ENCODE measurements at regions not wholly inside any gene's neighbourhood (a gene's known extent, or its start where the extent isn't known, plus 50 kb on each side); places are given as distances from the start of the nearest gene placed in this dataset.

DNA sequence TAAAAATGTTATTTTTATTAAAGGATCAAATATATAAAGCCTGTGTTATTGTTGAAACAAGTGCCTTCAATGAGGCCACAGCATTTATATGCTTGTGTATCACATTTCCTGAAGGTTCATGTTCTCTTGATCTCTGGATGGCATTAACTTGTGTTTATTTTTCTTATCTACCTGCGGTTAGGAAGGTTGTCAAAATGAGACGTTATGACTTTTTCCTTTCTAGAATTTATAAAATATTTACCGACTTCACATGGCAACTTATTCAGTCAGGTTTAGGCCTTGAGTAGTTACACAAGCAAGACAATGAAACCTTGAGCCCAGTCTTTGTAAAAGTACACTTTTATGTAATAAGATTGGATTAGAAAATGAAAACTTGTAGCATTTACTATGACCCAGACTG lies 196.4 kb upstream of the ACVR2A start:
- Histone ChIP-seq H3K9me3 (ENCODE audit: control insufficient read depth, low read depth, low read length) (no peaks in the 10 kb centered on the region), H3K9ac (ENCODE audit: extremely low read depth, insufficient read length, low read length) (no peak overlapping the region), H3K14ac (ENCODE audit: insufficient read depth, low read length) (no peak overlapping the region), H3K79me1 (ENCODE audit: insufficient read depth, low read depth, low read length, poor library complexity, severe bottlenecking) (no peaks in the 10 kb centered on the region), H3K4me2 (ENCODE audit: insufficient read depth, insufficient read length, low read length) (no peak overlapping the region), H3K18ac (ENCODE audit: insufficient read length, low read depth, low read length) (no peak overlapping the region), H2BK120ac (ENCODE audit: low read depth, low read length, poor library complexity, severe bottlenecking) (no peak overlapping the region), H4K5ac (ENCODE audit: insufficient read length, low read depth, low read length) (no peak overlapping the region), H3T11ph (ENCODE audit: low read length) (no peak overlapping the region), H3K4me1 (ENCODE audit: insufficient read depth, low read length) (peaks cover 2% of the 10 kb centered on the region), H4K91ac (ENCODE audit: insufficient read length, low read depth, low read length) (no peak overlapping the region), H4K20me1 (ENCODE audit: control insufficient read depth, insufficient read depth, insufficient read length) (no peaks in the 10 kb centered on the region), H2AK5ac (ENCODE audit: insufficient read length, low read length) (no peak overlapping the region), H2BK5ac (ENCODE audit: insufficient read length, low read length) (no peak overlapping the region), H2BK20ac (ENCODE audit: low read depth, low read length, poor library complexity, severe bottlenecking) (no peak overlapping the region), H4K8ac (replicated peaks; ENCODE audit: insufficient read length, low read depth, low read length) (no peak overlapping the region), H3K27ac (ENCODE audit: insufficient read length, low read depth, low read length) (no peak overlapping the region), H2BK15ac (ENCODE audit: low read depth, low read length) (no peak overlapping the region), H3K56ac (ENCODE audit: insufficient read length, low read depth, low read length) (no peak overlapping the region), H2BK12ac (ENCODE audit: insufficient read length, low read depth, low read length) (no peak overlapping the region), H3K79me2 (ENCODE audit: insufficient read depth, low read length) (no peaks in the 10 kb centered on the region), H3K27me3 (ENCODE audit: insufficient read depth, low read length) (no peaks in the 10 kb centered on the region), H3K23ac (ENCODE audit: insufficient read length, low read depth, low read length) (no peak overlapping the region), H2AFZ (ENCODE audit: low read length) (no peak overlapping the region), H3K23me2 (ENCODE audit: insufficient read length, low read depth, low read length, poor library complexity, severe bottlenecking) (no peaks in the 10 kb centered on the region), H3K4ac (ENCODE audit: low read depth, low read length) (no peak overlapping the region)
- Mint-ChIP-seq H3K36me3 (ENCODE audit: insufficient read depth in 1 of 3, low read depth in 3 of 3) (no peaks in the 10 kb centered on the region), H3K27ac (peak overlapping the region in 1 of 3 experiments; percentile 99; a peak in 2 of 7 replicates), H3K9me3 (no peaks in the 10 kb centered on the region), H3K4me3 (no peak overlapping the region), H3K27me3 (ENCODE audit: low read depth) (no peaks in the 10 kb centered on the region), H3K4me1 (peaks cover 62 to 63% of the 10 kb centered on the region in 2 experiments)
- WGBS (ENCODE audit: extremely low coverage, insufficient read length, low lambda C conversion rate): no CpG with 5 or more reads among the region's 3 CpGs
- DNase-seq: no peak
- no peak for TF ChIP-seq CTCF (conservative IDR thresholded peaks at IDR 0.05)
